Activated CD4-positive, alpha-beta T cell treated with anti-CD3 and anti-CD28 coated beads, Interleukin-2, amount 50 U/mL, for 24 hours (primary cell): ENCODE measurements at regions not wholly inside any gene's neighbourhood (a gene's known extent, or its start where the extent isn't known, plus 50 kb on each side); places are given as distances from the start of the nearest gene placed in this dataset.
"Not testable (repeated sequence)": the region's sequence is repeated elsewhere in the genome, so short reads cannot be mapped to it uniquely, and the experiment has no call there.

Experiments used
- DNase-seq, 2 donors: peaks; one replicate each; pipeline ENCODE4 v3.0.0-alpha.2; 2020; ENCODE audit warnings: low read depth in 1 of 2, low spot score in 1 of 2

DNA sequence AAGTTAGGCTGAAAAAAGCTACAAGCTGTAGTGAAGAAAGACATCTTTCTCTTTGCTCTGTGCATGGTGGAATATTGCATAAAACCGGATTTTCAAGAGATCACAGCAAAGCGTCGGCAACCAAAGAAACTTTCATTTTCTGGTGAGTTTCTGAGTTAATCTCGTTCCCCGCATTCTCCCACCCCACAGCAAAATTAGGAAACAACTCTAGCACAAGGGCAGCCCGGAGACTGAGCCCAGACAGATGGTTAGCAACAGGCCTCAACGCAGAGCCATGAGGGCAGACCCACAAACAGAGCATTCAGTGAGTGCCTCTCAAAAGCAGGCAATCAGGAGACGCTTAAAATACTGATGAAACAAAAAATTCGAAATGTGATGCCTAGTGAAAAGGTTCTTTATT is 396.1 kb upstream of the KLF6 start:
- DNase-seq: no peak

DNA sequence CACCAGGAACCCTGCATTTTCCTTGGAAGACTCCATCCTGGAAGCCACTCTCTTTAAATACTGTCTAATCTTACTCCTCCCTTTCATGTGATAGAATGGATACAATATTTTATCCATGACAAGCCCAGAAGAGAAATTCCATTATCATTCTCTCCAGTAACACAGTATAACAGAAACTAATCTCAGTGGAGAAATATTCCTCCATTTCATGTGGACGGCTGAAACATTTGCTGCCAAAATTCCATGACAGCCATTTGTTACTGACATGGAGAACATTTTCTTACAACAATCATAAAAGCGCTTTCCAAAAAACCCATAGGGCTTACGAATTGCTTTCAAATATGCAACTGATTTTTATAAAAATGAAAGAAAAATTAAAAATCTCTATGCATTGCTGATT is 392.8 kb upstream of the KLF6 start:
- DNase-seq: no peak

DNA sequence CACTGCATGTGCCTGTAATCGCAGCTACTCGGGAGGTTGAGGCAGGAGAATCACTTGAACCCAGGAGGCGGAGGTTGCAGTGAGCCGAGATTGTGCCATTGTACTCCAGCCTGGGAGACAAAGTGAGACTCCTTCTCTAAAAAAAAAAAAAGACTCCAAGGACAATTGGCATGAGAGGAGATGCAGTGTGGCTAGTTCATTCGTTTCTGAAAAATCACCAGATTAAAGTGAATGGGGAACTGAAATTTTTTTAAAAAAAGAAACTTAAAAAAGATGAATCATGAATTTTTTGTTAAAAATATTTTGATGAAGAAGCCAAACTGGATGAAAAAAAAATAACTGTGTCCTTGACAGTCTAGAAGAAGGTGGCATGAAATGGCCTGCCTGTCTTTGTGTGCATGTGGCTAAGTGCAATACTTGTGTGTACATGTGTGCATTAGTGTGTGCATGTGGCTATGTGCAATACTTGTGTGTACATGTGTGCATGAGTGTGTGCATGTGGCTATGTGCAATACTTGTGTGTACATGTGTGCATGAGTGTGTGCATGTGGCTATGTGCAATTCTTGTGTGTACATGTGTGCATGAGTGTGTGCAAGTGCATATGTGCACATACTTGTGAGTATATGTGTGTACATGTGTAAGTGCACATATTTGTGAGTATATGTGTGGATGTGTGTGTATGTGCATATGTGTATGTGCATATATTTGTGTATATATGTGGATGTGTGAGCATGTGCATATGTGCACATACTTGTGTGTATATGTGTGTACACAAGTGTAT is 391.7 kb upstream of the KLF6 start:
- no peak for DNase-seq

DNA sequence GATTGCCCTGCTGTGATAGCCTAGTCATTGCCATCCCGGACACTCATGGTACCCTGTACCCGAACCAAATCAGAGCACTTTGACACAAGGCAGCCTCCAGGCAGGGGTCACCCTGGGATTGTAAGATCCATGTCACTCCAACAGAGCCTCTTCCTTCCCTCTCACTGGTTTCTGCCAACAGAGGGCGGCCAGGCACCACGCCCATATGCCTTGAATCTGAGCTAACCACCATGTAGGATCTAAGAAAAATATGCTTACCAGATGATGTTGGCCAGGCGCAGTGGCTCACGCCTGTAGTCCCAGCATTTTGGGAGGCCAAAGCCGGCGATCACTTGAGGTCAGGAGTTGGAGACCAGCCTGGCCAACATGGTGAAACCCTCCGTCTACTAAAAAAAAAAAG is 389.2 kb upstream of the KLF6 start:
- no peak for DNase-seq

GRCh38 chr10:4170633-4171314 is 385.8 kb upstream of the KLF6 start:
- no peak for DNase-seq

DNA sequence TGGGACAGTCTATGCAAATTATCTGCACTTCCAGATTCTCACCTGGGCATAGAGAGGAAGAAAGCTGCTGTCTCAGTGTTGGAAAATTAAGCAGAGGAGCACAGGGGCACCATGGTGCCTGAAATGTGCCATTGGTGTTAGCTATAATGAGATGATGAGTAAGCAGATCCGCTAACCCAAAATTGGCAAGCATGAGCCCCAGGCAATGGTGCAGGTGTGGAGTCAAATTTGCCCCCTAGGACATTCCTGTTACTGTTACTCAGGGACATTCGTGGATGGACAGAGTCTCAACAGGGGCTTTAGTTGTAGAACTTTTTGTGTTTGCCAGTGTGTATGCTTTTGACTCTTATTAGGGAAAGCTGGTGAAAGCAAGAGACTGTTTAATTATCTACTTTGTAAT is 385.2 kb upstream of the KLF6 start:
- DNase-seq: no peak

DNA sequence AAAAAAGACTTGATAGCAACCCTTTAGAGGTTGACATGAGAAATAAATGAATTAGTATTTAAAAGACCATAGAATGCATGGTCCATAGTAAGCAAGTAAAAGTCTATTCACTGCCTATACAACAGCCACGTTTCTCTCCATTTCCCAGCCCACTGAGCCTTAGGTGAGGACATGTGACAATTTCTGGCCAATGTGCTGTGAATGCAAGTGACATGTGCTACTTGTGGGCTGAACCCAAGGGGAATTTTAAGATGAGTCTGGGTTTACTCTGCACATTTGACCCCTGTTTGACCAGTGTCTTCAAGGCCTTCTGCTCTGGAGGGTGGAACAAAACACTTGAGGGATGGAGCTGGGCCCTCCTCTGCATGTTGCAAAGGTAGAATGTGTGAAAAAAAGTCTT is 384.4 kb upstream of the KLF6 start:
- no peak for DNase-seq

- DNase-seq: no peak
Measured at GRCh38 chr10:4167216-4167615, 382.2 kb upstream of the KLF6 start.

DNA sequence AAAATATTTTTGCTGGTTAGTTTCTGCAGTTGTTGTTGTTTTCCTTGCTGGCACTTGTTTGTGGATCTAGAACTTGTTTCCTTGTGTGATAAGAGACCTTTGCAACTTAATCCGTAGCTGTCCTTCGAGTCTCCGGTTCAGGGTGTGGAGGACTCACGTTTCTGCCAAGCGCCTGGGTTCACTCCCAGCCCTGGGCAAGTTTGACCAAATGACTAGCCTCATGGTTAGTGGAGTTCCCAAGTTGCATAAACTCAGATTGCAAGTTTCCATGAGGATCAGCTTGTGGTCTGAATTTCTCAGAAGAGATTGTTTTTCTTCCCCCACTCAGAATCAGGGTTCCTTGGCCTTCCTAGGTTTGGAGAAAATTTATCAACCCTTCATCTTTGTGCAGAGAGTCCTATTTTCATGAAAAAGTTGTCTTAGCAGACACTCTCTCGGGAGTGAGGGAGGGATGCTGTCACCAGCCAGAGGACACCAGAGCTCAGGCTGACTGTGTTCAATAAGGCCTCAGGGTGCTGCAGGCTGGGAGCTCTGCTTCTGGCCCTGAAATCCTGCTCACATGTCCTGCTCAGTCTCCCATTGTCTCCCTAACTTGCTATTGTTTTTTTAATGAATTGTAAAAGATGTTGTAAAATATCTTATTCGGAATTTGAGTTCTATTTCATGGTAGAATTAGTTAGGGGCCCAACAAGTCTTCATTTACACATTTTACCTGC is 377.7 kb upstream of the KLF6 start:
- no peak for DNase-seq

DNA sequence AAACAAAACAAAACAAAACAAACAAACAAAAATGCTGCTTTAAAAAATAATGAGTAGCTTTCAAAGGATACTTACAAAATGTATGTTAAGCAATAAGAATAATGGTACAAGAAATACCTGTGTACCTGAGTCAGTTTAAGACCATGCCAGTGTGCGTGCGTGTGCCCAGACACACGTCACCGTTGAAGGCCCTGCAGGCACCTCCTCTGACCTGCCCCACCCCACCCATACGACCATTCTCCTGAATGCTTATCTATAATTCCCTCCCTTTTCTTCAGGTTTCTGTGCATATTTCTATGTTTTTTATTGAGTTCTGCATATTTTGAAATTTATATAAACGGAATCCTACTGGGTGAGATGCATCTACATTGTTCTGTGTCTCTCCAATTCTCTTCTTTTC is 374.2 kb upstream of the KLF6 start:
- DNase-seq: no peak

GRCh38 chr10:4154191-4154715 is 369.2 kb upstream of the KLF6 start:
- DNase-seq: no peak

DNA sequence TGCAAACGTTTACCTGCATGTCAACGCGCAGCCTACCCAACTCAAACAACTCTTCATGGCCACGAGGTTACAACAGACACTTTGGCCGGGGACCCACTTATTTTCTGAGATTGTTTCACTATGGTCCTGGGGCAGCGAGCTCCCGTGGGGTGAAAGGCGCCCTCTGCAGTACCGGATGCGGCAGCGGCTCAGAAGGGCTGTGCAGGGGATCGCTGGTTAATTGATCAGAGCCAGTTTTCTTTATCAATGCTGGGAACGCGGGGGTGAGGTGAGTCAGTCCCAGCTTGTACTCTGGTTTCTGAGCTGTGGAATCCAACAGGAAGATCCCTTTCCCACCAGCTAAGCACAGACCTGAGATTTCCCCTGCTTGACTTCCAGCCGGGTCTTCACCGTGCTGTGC is 366.5 kb upstream of the KLF6 start:
- no peak for DNase-seq

DNA sequence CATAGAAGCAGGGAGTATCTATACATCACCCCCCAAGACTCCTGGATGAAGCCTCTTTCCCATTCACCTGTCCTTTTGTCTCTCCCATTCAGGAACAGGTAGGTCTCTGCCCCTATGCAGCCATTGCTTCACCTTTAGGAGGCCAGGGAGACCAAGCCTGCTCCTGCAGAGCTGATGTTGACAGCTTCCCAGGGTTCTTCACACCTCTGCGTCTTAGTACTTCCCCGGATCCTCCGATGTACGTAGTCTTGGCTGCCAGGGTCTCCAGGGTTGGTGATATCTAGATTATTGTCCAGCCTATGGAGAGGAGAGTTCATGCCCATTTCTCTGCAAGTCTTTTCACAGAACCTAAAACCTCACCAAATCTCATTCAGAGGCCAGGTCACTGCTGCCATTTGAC is 365.7 kb upstream of the KLF6 start:
- no peak for DNase-seq

GRCh38 chr10:4149460-4149859 is 364.5 kb upstream of the KLF6 start:
- DNase-seq: not testable (repeated sequence)

- DNase-seq: no peak
Measured at GRCh38 chr10:4147245-4147644, 362.2 kb upstream of the KLF6 start.

GRCh38 chr10:4144817-4145216 is 359.8 kb upstream of the KLF6 start:
- no peak for DNase-seq

GRCh38 chr10:4141471-4141870 is 356.5 kb upstream of the KLF6 start:
- no peak for DNase-seq

- no peak for DNase-seq
Measured at GRCh38 chr10:4138146-4138721, 353.2 kb upstream of the KLF6 start.

DNA sequence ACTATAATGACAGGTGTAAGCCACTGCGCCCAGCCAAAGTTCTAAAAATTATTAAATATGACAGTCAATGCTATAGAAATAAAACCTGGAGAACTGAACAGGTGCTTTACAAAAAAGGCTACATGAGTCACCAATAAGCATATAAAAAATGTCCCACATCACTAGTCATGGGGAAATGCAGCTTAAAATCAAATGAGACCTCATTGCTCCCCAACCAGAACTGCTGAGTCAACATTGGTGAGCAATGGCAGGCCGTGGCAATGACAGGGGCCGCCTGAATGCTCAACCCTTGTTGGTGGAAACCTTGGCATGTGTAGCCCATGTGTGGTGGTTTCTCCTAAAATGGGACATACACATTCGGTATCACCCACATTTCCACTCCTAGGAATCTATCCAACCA is 352.3 kb upstream of the KLF6 start:
- no peak for DNase-seq

DNA sequence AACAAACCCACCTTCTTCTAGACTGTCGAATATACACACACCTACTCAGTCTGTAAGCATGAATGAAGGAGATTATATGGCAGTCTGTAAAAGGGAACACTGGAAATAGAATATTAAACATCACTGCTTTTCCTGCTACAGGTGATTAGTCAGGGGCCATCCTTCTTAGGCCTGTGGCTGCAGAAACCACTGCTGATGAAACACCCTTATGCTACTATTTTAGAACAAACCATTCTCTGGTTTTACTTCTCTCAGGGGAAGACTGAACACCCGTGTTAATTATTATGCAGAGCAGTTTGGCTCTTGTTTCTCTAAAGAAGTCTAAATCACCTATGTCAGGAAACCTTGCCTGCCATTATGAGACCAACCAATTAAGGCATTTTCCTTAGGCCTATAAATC is 351.1 kb upstream of the KLF6 start:
- DNase-seq: no peak

- no peak for DNase-seq
Measured at GRCh38 chr10:4132216-4132556, 347.2 kb upstream of the KLF6 start.
